D721Med (cell line): ENCODE measurements at regions not wholly inside any gene's neighbourhood (a gene's known extent, or its start where the extent isn't known, plus 50 kb on each side); places are given as distances from the start of the nearest gene placed in this dataset.

Experiments
- DNase-seq: peaks from one replicate; pipeline ENCODE4 v3.0.0; 2011; ENCODE audit warnings: low spot score; ENCODE audit not compliant: insufficient read length
- FAIRE-seq: peaks from 2 replicates; lab custom pipeline; 2011; peaks lifted over from hg19 to GRCh38; lab: Jason Lieb, UNC
- CTCF ChIP-seq: IDR thresholded peaks from 2 replicates; pipeline ENCODE4 v1.5.1; 2012; ENCODE audit warnings: mild to moderate bottlenecking, control low read depth; ENCODE audit not compliant: insufficient read depth; ENCODE audit errors: missing control alignments

- no peak for FAIRE-seq
- no peak for TF ChIP-seq CTCF
- DNase-seq, result no peak
Measured at GRCh38 chrX:113075521-113075920, 234.9 kb upstream of the AMOT start.

GRCh38 chrX:113059714-113060113 lies 219.1 kb upstream of the AMOT start:
- no peak for FAIRE-seq
- no peak for DNase-seq

GRCh38 chrX:113058634-113059033 lies 218.0 kb upstream of the AMOT start:
- no peak for FAIRE-seq
- TF ChIP-seq CTCF, result no peak
- DNase-seq, result no peak

More at GRCh38 chrX:113059714-113060113, 219.1 kb upstream of the AMOT start:
- no peak for TF ChIP-seq CTCF

GRCh38 chrX:113048896-113049295 lies 208.3 kb upstream of the AMOT start:
- DNase-seq (no peak), FAIRE-seq (no peak)
- no peak for TF ChIP-seq CTCF

GRCh38 chrX:113048480-113048879 lies 207.8 kb upstream of the AMOT start:
- TF ChIP-seq CTCF, result no peak
- FAIRE-seq (no peak), DNase-seq (no peak)

- no peak for TF ChIP-seq CTCF
- DNase-seq (no peak), FAIRE-seq (no peak)
Measured at GRCh38 chrX:113033966-113034680, 193.5 kb upstream of the AMOT start.

GRCh38 chrX:113019958-113020357 lies 179.3 kb upstream of the AMOT start:
- no peak for DNase-seq
- no peak for TF ChIP-seq CTCF
- no peak for FAIRE-seq
